Stomach (tissue), 4 donors: ENCODE measurements at regions not wholly inside any gene's neighbourhood (a gene's known extent, or its start where the extent isn't known, plus 50 kb on each side); places are given as distances from the start of the nearest gene placed in this dataset.

Experiments
- POLR2A ChIP-seq, 4 donors: fragments of 450-650 bp; IDR thresholded peaks; one replicate each; pipeline ENCODE4 v1.6.1; 2016; ENCODE audit warnings: antibody characterized with exemption in 4 of 4, control low read depth in 2 of 4, mild to moderate bottlenecking in 1 of 4, moderate library complexity in 1 of 4
- TF ChIP-seq, protein P1 (sequence below), 7 experiments: fragments of 450-650 bp in 4 of 7; fragments of 200-600 bp in 3 of 7; sonication (generic) in 3 of 7; IDR thresholded peaks; one replicate each; pipeline ENCODE4 v1.5.1; 2016 to 2019; ENCODE audit warnings: antibody characterized with exemption in 7 of 7, control low read depth in 2 of 7, mild to moderate bottlenecking in 1 of 7

DNA sequence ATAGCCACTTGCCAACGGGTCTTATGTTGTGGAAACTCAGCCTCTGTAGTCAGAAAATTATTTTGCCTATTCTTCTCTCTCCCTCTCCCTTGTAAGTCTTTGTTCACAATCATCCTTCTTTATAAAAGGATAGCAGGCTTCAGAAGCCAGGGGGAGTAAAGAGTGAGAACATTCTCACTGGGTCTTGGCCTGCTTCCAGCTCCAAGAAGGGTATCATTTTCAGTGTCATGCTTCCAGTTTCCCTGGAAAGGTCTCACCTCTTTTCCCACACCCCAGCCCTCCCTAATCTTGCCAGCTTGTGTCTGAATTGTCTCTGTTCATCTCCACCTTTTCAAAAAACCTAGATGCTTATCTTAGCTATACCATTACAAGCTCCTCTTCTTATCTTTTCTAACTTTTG is 346.2 kb upstream of the LRRC7 start:
- TF ChIP-seq, protein P1, sequence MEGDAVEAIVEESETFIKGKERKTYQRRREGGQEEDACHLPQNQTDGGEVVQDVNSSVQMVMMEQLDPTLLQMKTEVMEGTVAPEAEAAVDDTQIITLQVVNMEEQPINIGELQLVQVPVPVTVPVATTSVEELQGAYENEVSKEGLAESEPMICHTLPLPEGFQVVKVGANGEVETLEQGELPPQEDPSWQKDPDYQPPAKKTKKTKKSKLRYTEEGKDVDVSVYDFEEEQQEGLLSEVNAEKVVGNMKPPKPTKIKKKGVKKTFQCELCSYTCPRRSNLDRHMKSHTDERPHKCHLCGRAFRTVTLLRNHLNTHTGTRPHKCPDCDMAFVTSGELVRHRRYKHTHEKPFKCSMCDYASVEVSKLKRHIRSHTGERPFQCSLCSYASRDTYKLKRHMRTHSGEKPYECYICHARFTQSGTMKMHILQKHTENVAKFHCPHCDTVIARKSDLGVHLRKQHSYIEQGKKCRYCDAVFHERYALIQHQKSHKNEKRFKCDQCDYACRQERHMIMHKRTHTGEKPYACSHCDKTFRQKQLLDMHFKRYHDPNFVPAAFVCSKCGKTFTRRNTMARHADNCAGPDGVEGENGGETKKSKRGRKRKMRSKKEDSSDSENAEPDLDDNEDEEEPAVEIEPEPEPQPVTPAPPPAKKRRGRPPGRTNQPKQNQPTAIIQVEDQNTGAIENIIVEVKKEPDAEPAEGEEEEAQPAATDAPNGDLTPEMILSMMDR (IDR thresholded peaks at IDR 0.05), result no peak
- TF ChIP-seq POLR2A (IDR thresholded peaks at IDR 0.05), result no peak
